Loucy (cell line): ENCODE measurements at regions not wholly inside any gene's neighbourhood (a gene's known extent, or its start where the extent isn't known, plus 50 kb on each side); places are given as distances from the start of the nearest gene placed in this dataset.

Source experiments
- CTCF ChIP-seq: fragments of 200-600 bp; sonication (generic); conservative IDR thresholded peaks from 2 replicates; pipeline ENCODE4 v1.5.1; 2014; ENCODE audit warnings: mild to moderate bottlenecking, antibody characterized with exemption, low read length
- EZH2phosphoT487 ChIP-seq: fragments of 200-600 bp; IDR thresholded peaks from 2 replicates; pipeline ENCODE4 v1.6.1; 2018; ENCODE audit warnings: antibody characterized with exemption, mild to moderate bottlenecking, moderate library complexity, borderline replicate concordance

- TF ChIP-seq CTCF (no peak), EZH2phosphoT487 (no peak)
Measured at GRCh38 chr6:95515975-95516374, 61.4 kb upstream of the MANEA start.
